IPS DF 4.7 (cell line): ENCODE measurements at regions not wholly inside any gene's neighbourhood (a gene's known extent, or its start where the extent isn't known, plus 50 kb on each side); places are given as distances from the start of the nearest gene placed in this dataset.

Source experiments
- DNase-seq: peaks from one replicate; pipeline ENCODE4 v3.0.0-alpha.2; 2013; ENCODE audit warnings: low spot score; ENCODE audit errors: extremely low read depth

GRCh38 chr2:42844901-42845821, 52.8 kb upstream of the HAAO start:
- no peak for DNase-seq

- DNase-seq, result no peak
These were observed 52.0 kb upstream of the HAAO start for GRCh38 chr2:42844366-42844765.

GRCh38 chr2:42843611-42844010, 51.2 kb upstream of the HAAO start:
- DNase-seq, result no peak

GRCh38 chr2:42843131-42843530, 50.7 kb upstream of the HAAO start:
- no peak for DNase-seq

GRCh38 chr2:42842466-42842865, 50.1 kb upstream of the HAAO start:
- DNase-seq, result no peak
